ENCODE measurements at regions not wholly inside any gene's neighbourhood (a gene's known extent, or its start where the extent isn't known, plus 50 kb on each side); places are given as distances from the start of the nearest gene placed in this dataset.
"Not testable (repeated sequence)": the region's sequence is repeated elsewhere in the genome, so short reads cannot be mapped to it uniquely, and the experiment has no call there.

DNA sequence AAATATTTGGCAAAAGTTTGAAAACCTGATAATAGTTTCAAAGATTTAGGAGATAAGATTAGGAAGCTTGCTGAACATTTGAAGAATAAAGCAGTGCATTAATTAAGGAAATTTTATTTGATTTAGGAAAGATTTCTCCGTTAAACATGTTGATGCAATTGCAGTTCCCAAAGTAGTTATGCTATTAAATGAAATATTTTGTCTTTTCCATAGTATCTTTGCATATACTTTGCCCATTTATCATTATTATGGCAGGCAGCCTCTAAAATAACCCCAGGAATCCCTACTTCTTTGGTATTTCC is 136.5 kb downstream of the MREG start:
- H3K4me3 Mint-ChIP-seq, result no peak overlapping the region
- peaks cover 0 to 15% (median 0%) of the 10 kb centered on the region in 7 donors for H3K9me3 Mint-ChIP-seq
- no peaks in the 10 kb centered on the region for H3K36me3 Mint-ChIP-seq
- H3K27ac Mint-ChIP-seq, result peak overlapping the region in 1 of 6 donors; percentile 63
- peaks cover 13 to 32% (median 18%) of the 10 kb centered on the region in 3 donors for H3K27me3 Mint-ChIP-seq
- H3K4me1 Mint-ChIP-seq, result no peaks in the 10 kb centered on the region
- ATAC-seq (ENCODE audit: low read depth in 2 of 2) (no peak), DNase-seq (no peak)

- H3K36me3 Mint-ChIP-seq, result no peaks in the 10 kb centered on the region
- peak overlapping the region in 1 of 6 donors; percentile 82 for H3K27ac Mint-ChIP-seq
- ATAC-seq (ENCODE audit: low read depth in 2 of 2) (no peak), DNase-seq (no peak)
- peaks cover 13 to 32% (median 18%) of the 10 kb centered on the region in 3 donors for H3K27me3 Mint-ChIP-seq
- no peak overlapping the region for H3K4me3 Mint-ChIP-seq
- H3K4me1 Mint-ChIP-seq, result no peaks in the 10 kb centered on the region
- peaks cover 0 to 15% (median 0%) of the 10 kb centered on the region in 7 donors for H3K9me3 Mint-ChIP-seq
Observed at GRCh38 chr2:215876139-215876936, 137.0 kb downstream of the MREG start.

GRCh38 chr2:215874418-215874817 is 138.9 kb downstream of the MREG start:
- Mint-ChIP-seq H3K4me1 (no peaks in the 10 kb centered on the region), H3K27ac (no peak overlapping the region), H3K36me3 (no peaks in the 10 kb centered on the region), H3K9me3 (peaks cover 0 to 15% (median 0%) of the 10 kb centered on the region in 7 donors), H3K27me3 (peaks cover 13 to 21% (median 18%) of the 10 kb centered on the region in 3 donors), H3K4me3 (no peak overlapping the region)
- ATAC-seq (ENCODE audit: low read depth in 2 of 2) (no peak), DNase-seq (no peak)

DNA sequence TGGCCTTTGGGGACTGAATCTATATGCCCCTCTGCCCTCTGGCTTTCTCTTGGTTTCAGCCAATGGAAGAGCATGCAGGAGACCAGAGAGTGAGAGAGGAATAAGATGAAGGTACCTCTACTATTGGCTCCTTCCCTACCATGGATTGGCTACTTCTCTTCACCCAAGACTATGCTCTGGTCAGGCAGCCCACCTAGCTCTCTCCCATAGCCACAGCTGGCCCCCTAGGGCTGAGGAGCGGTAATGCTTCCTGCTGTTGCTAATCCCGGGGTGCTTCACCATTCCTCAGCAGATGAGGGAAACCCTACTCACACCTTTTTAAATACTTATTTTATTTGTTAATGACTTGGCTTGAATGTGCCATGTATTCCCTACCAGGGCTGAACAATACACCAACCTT is 142.4 kb downstream of the MREG start:
- ATAC-seq (ENCODE audit: low read depth in 2 of 2) (no peak), DNase-seq (no peak)
- Mint-ChIP-seq H3K9me3 (peaks cover 0 to 4% (median 0%) of the 10 kb centered on the region in 7 donors), H3K4me3 (no peak overlapping the region), H3K4me1 (no peaks in the 10 kb centered on the region), H3K36me3 (no peaks in the 10 kb centered on the region), H3K27ac (peak overlapping the region in 1 of 6 donors; percentile 56), H3K27me3 (peaks cover 9 to 32% (median 29%) of the 10 kb centered on the region in 3 donors)

DNA sequence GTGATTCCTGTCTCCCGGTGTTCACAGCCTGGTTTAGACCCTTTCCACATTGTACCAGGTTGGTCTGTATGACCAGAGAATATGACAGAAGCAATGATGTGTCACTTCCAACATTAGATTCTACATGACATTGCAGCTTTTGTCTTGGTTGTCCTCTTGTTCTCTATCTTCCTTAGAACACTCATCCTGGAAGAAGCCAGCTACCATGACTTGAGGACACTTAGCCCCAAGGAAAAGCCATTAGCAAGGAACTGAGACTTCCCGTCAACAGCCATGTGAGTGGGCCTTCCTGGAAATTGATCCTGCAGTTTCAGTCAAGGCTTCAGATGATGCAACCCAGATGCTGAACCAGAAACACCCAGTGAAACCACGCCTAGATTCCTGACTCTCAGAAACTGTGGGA is 143.3 kb downstream of the MREG start:
- Mint-ChIP-seq H3K4me1 (no peaks in the 10 kb centered on the region), H3K36me3 (no peaks in the 10 kb centered on the region), H3K9me3 (peaks cover 0 to 4% (median 0%) of the 10 kb centered on the region in 7 donors), H3K27me3 (peaks cover 9 to 28% (median 27%) of the 10 kb centered on the region in 3 donors), H3K27ac (no peak overlapping the region), H3K4me3 (no peak overlapping the region)
- no peak for ATAC-seq (ENCODE audit: low read depth in 2 of 2)
- DNase-seq, result no peak

DNA sequence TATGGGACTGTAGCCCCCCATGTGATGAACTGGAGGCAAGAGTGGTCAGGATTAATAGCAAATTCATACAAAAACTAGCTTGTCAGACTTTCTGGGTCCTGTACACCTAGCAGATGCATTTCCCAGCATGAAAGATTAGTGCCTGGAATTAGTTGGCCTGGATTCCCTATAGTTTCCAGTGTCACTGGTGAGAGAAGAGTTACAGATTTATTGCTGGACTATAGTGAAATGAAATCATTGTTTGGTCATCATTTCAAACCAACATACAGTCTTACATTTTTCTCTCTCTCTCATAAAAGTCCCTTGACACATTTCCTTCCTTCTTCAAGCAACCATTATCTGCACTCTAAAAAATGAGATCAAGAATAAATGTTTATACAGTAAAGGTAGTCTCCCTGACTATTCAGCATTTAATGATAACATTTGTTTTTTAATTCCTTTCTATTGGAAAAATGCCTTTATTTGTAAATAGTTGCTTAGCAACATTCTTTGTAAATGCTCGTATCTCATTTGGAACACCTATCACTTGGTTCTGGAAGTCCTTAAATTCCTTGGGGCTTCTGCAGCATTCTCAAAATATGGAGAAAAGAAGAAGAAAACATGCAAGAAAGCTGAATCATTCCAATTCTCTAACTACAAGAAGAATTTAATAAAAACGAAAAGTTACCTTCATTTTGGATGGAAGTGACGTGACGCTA is 144.4 kb downstream of the MREG start:
- ATAC-seq (ENCODE audit: low read depth in 2 of 2), result no peak
- Mint-ChIP-seq H3K36me3 (no peaks in the 10 kb centered on the region), H3K9me3 (peaks cover 0 to 4% (median 0%) of the 10 kb centered on the region in 7 donors), H3K4me3 (no peak overlapping the region), H3K27ac (no peak overlapping the region), H3K27me3 (peaks cover 9 to 35% (median 31%) of the 10 kb centered on the region in 3 donors), H3K4me1 (no peaks in the 10 kb centered on the region)
- DNase-seq, result no peak

DNA sequence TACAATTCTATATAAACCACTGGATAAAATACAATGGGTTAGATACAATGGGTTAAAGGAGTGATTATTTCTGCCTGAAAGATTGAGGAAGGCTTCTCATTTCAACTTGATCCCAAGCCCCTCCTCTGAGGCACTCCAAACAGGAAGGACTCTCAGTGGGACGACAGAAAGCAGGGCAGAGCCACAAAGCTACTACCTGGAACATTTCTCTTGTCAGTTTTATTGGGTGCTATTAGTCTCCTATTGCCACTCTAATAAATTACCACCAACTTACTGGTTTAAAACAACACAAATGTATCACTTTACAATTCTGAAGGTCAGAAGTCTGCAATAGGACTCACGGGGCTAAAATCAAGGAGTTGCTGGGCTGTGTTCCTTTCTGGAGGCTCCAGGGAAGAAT is 146.7 kb downstream of the MREG start:
- Mint-ChIP-seq H3K4me3 (no peak overlapping the region), H3K9me3 (peaks cover 0 to 4% (median 0%) of the 10 kb centered on the region in 7 donors), H3K27ac (no peak overlapping the region), H3K27me3 (peaks cover 9 to 31% (median 24%) of the 10 kb centered on the region in 3 donors), H3K36me3 (no peaks in the 10 kb centered on the region), H3K4me1 (no peaks in the 10 kb centered on the region)
- DNase-seq (no peak), ATAC-seq (ENCODE audit: low read depth in 2 of 2) (no peak)

- no peaks in the 10 kb centered on the region for H3K4me1 Mint-ChIP-seq
- DNase-seq (no peak), ATAC-seq (ENCODE audit: low read depth in 2 of 2) (no peak)
- peaks cover 9 to 39% (median 38%) of the 10 kb centered on the region in 3 donors for H3K27me3 Mint-ChIP-seq
- peaks cover 0 to 4% (median 0%) of the 10 kb centered on the region in 7 donors for H3K9me3 Mint-ChIP-seq
- no peaks in the 10 kb centered on the region for H3K36me3 Mint-ChIP-seq
- H3K27ac Mint-ChIP-seq, result no peak overlapping the region
- H3K4me3 Mint-ChIP-seq, result no peak overlapping the region
Observed at GRCh38 chr2:215863687-215864086, 149.7 kb downstream of the MREG start.

DNA sequence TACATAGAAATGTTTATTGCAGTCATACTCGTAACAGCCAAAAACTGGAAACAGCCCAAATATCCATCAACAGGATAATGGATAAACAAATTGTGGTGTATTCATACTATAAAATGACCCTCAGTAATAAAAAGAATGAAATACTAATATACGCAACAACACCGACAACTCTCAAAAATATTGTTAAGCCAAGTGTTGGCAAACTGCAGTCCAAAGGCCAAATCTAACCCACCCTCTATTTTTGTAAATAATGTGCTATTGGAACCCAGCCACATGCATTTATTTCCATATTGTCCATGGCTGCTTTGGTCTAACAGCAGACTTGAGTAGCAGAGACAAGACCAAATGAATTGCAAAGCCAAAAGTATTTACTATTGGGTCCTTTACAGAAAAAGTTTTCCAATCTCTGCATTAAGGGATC is 151.0 kb downstream of the MREG start:
- no peaks in the 10 kb centered on the region for H3K4me1 Mint-ChIP-seq
- DNase-seq, result no peak
- H3K4me3 Mint-ChIP-seq, result no peak overlapping the region
- ATAC-seq (ENCODE audit: low read depth in 2 of 2), result no peak
- H3K9me3 Mint-ChIP-seq, result peaks cover 0 to 4% (median 0%) of the 10 kb centered on the region in 7 donors
- no peak overlapping the region for H3K27ac Mint-ChIP-seq
- no peaks in the 10 kb centered on the region for H3K36me3 Mint-ChIP-seq
- peaks cover 9 to 37% (median 37%) of the 10 kb centered on the region in 3 donors for H3K27me3 Mint-ChIP-seq

GRCh38 chr2:215861607-215862350 is 151.6 kb downstream of the MREG start:
- no peaks in the 10 kb centered on the region for H3K4me1 Mint-ChIP-seq
- H3K36me3 Mint-ChIP-seq, result no peaks in the 10 kb centered on the region
- no peak overlapping the region for H3K27ac Mint-ChIP-seq
- H3K27me3 Mint-ChIP-seq, result peaks cover 9 to 37% (median 37%) of the 10 kb centered on the region in 3 donors
- H3K4me3 Mint-ChIP-seq, result no peak overlapping the region
- peaks cover 0 to 4% (median 0%) of the 10 kb centered on the region in 7 donors for H3K9me3 Mint-ChIP-seq
- no peak for DNase-seq
- no peak for ATAC-seq (ENCODE audit: low read depth in 2 of 2)

DNA sequence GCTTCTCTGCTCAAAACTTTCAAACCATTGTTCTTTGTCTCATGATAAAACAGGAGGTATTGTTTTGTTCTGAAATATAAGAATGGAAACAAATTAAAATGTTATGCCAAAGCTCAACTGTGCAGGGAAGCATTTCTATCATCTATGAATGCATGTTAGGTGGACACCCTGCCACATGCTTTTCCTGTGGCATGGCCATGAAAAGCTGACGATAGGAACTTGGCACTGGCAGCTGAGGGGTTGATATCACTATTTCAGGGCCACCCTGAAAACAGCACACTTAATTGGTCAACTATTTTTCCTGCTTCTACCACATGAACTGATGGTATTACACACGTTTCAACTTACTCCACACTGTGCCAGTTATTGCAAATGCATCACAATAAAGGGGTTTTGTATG is 157.3 kb downstream of the MREG start:
- Mint-ChIP-seq H3K36me3 (no peaks in the 10 kb centered on the region), H3K4me1 (no peaks in the 10 kb centered on the region), H3K27me3 (peaks cover 4 to 28% (median 21%) of the 10 kb centered on the region in 3 donors), H3K9me3 (peaks cover 2 to 22% (median 7%) of the 10 kb centered on the region in 7 donors), H3K4me3 (no peak overlapping the region), H3K27ac (no peak overlapping the region)
- ATAC-seq (ENCODE audit: low read depth in 2 of 2), result no peak
- DNase-seq, result no peak

GRCh38 chr2:215855308-215855707 is 158.0 kb downstream of the MREG start:
- H3K4me3 Mint-ChIP-seq; H3K4me1 Mint-ChIP-seq; H3K27ac Mint-ChIP-seq; H3K36me3 Mint-ChIP-seq; ATAC-seq (ENCODE audit: low read depth in 2 of 2); DNase-seq: not testable (repeated sequence)
- Mint-ChIP-seq H3K27me3 (peaks cover 4 to 21% (median 21%) of the 10 kb centered on the region in 3 donors), H3K9me3 (peaks cover 2 to 22% (median 7%) of the 10 kb centered on the region in 7 donors)

- ATAC-seq (ENCODE audit: low read depth in 2 of 2), result no peak
- Mint-ChIP-seq H3K4me1 (no peaks in the 10 kb centered on the region), H3K27me3 (peaks cover 4 to 18% (median 11%) of the 10 kb centered on the region in 3 donors), H3K36me3 (no peaks in the 10 kb centered on the region), H3K4me3 (peak overlapping the region in 1 of 8 donors; percentile 30), H3K27ac (no peak overlapping the region), H3K9me3 (peaks cover 2 to 22% (median 7%) of the 10 kb centered on the region in 7 donors)
- DNase-seq, result no peak
Observed at GRCh38 chr2:215854008-215854407, 159.3 kb downstream of the MREG start.
